ENCODE measurements at regions not wholly inside any gene's neighbourhood (a gene's known extent, or its start where the extent isn't known, plus 50 kb on each side); places are given as distances from the start of the nearest gene placed in this dataset.

GRCh38 chr6:43940393-43941087 lies 170.5 kb downstream of the VEGFA start:
- Histone ChIP-seq H3K27ac (replicated peaks) (no peak overlapping the region), H3K4me3 (replicated peaks; ENCODE audit: insufficient read depth, low read length) (no peak overlapping the region), H3K27me3 (ENCODE audit: insufficient read depth, poor library complexity, severe bottlenecking) (no peaks in the 10 kb centered on the region)
- DNase-seq (ENCODE audit: low read depth in 1 of 2, low spot score in 1 of 2): no peak
- TF ChIP-seq CTCF (IDR thresholded peaks at IDR 0.05; ENCODE audit: insufficient read depth, low read length) (no peak), SPI1 (IDR thresholded peaks at IDR 0.05; ENCODE audit: borderline replicate concordance, low read depth) (no peak), GABPA (IDR thresholded peaks at IDR 0.05; ENCODE audit: low read depth) (no peak), REST (IDR thresholded peaks at IDR 0.05; ENCODE audit: insufficient replicate concordance, low read depth) (no peak), POLR2AphosphoS5 (IDR thresholded peaks at IDR 0.05; ENCODE audit: low read depth) (no peak)

GRCh38 chr6:43940071-43940392 lies 170.0 kb downstream of the VEGFA start:
- no peaks in the 10 kb centered on the region for H3K27me3 ChIP-seq (ENCODE audit: insufficient read depth, poor library complexity, severe bottlenecking)
- no peak overlapping the region for H3K27ac ChIP-seq (replicated peaks)
- H3K4me3 ChIP-seq (replicated peaks; ENCODE audit: insufficient read depth, low read length): no peak overlapping the region
- TF ChIP-seq SPI1 (IDR thresholded peaks at IDR 0.05; ENCODE audit: borderline replicate concordance, low read depth): no peak
- no peak for TF ChIP-seq POLR2AphosphoS5 (IDR thresholded peaks at IDR 0.05; ENCODE audit: low read depth)
- TF ChIP-seq GABPA (IDR thresholded peaks at IDR 0.05; ENCODE audit: low read depth): no peak
- no peak for TF ChIP-seq REST (IDR thresholded peaks at IDR 0.05; ENCODE audit: insufficient replicate concordance, low read depth)
- no peak for TF ChIP-seq CTCF (IDR thresholded peaks at IDR 0.05; ENCODE audit: insufficient read depth, low read length)
- DNase-seq (ENCODE audit: low read depth in 1 of 2, low spot score in 1 of 2): no peak

- TF ChIP-seq REST (IDR thresholded peaks at IDR 0.05; ENCODE audit: insufficient replicate concordance, low read depth): no peak
- TF ChIP-seq SPI1 (IDR thresholded peaks at IDR 0.05; ENCODE audit: borderline replicate concordance, low read depth): peak; percentile 89
- peak; percentile 56 to 67 for DNase-seq (ENCODE audit: low read depth in 1 of 2, low spot score in 1 of 2)
- no peak overlapping the region for H3K4me3 ChIP-seq (replicated peaks; ENCODE audit: insufficient read depth, low read length)
- no peak overlapping the region for H3K27ac ChIP-seq (replicated peaks)
- H3K27me3 ChIP-seq (ENCODE audit: insufficient read depth, poor library complexity, severe bottlenecking): no peaks in the 10 kb centered on the region
These were observed 169.5 kb downstream of the VEGFA start for GRCh38 chr6:43939281-43940070.
